Endothelial cell of umbilical vein (primary cell): ENCODE measurements at regions not wholly inside any gene's neighbourhood (a gene's known extent, or its start where the extent isn't known, plus 50 kb on each side); places are given as distances from the start of the nearest gene placed in this dataset.

ENCODE experiments used
- BruUV-seq: library from RNA; stranded (reverse); fragments of 400-500 nt; replicated peaks from 2 replicates; lab custom pipeline; 2021; lab: Mats Ljungman, UMichigan
- CTCF ChIA-PET: fragments of 300-600, 350-600 bp; sonication (Branson Sonifier 250); formaldehyde crosslinking; loops from one replicate; lab custom pipeline; 2021; ENCODE audit warnings: antibody characterized with exemption, inconsistent platforms; lab: Charles Lee
- POLR2A ChIA-PET: fragments of 300-600, 350-600 bp; sonication (Branson Sonifier 250); formaldehyde crosslinking; loops from one replicate; lab custom pipeline; 2021; ENCODE audit warnings: antibody characterized with exemption, inconsistent platforms; lab: Charles Lee
- DNase-seq: peaks from one replicate; pipeline ENCODE4 v3.0.0-alpha.2; 2011; ENCODE audit warnings: low read depth, low spot score
- FAIRE-seq: peaks from 2 replicates; lab custom pipeline; 2011; peaks lifted over from hg19 to GRCh38; lab: Jason Lieb, UNC
- H2AFZ ChIP-seq: 2 replicates; pipeline ENCODE4 v1.6.0; 2012; ENCODE audit warnings: low read depth, low read length, control low read depth, inconsistent platforms
- H3K27ac ChIP-seq: 2 replicates; pipeline ENCODE4 v1.5.1; 2011; ENCODE audit warnings: low read depth, mild to moderate bottlenecking, control low read depth, low read length, moderate library complexity; ENCODE audit not compliant: insufficient read depth
- H3K27me3 ChIP-seq, 2 experiments: 2 replicates each; pipeline versions ENCODE4 v1.6.0 to v1.6.1; 2011; ENCODE audit warnings: low read length in 2 of 2, mixed read lengths in 1 of 2; ENCODE audit not compliant: control insufficient read depth in 2 of 2, insufficient read depth in 2 of 2
- H3K36me3 ChIP-seq, 2 experiments: 2 replicates in 1 of 2; 3 replicates in 1 of 2; pipeline ENCODE4 v1.5.1; 2011; ENCODE audit warnings: low read length in 2 of 2, mild to moderate bottlenecking in 1 of 2, moderate library complexity in 1 of 2; ENCODE audit not compliant: control insufficient read depth in 2 of 2, insufficient read depth in 2 of 2; ENCODE audit errors: extremely low read depth in 1 of 2
- H3K4me1 ChIP-seq: 3 replicates; pipeline ENCODE4 v1.5.1; 2011; ENCODE audit warnings: mild to moderate bottlenecking, low read length; ENCODE audit not compliant: control insufficient read depth, insufficient read depth; ENCODE audit errors: extremely low read depth
- H3K4me2 ChIP-seq: 2 replicates; pipeline ENCODE4 v1.6.1; 2011; ENCODE audit warnings: low read length, control low read depth, mixed read lengths; ENCODE audit not compliant: insufficient read depth
- H3K4me3 ChIP-seq, 3 experiments: fragments of 200-600 bp in 1 of 3; sonication (generic), shearing (Covaris generic) in 1 of 3; replicated peaks in 1 of 3; 2 replicates each; pipeline ENCODE4 v1.5.1; 2011 to 2016; ENCODE audit warnings: control low read depth in 3 of 3, low read length in 3 of 3, mild to moderate bottlenecking in 2 of 3, inconsistent platforms in 1 of 3, low read depth in 1 of 3, moderate library complexity in 1 of 3; ENCODE audit not compliant: insufficient read depth in 1 of 3
- H3K79me2 ChIP-seq: 2 replicates; pipeline ENCODE4 v1.6.0; 2012; ENCODE audit warnings: low read length, inconsistent platforms; ENCODE audit not compliant: control insufficient read depth, insufficient read depth
- H3K9ac ChIP-seq: replicated peaks from 2 replicates; pipeline ENCODE3; 2011; ENCODE audit warnings: low read length, control low read depth; ENCODE audit not compliant: insufficient read depth; ENCODE audit errors: extremely low read depth
- H3K9me1 ChIP-seq: replicated peaks from 3 replicates; pipeline ENCODE4 v1.6.0; 2011; ENCODE audit warnings: mild to moderate bottlenecking, low read length; ENCODE audit not compliant: control insufficient read depth, insufficient read depth; ENCODE audit errors: extremely low read depth
- H3K9me3 ChIP-seq: replicated peaks from 2 replicates; pipeline ENCODE4 v1.5.1; 2012; ENCODE audit warnings: low read length, inconsistent platforms; ENCODE audit not compliant: control insufficient read depth, insufficient read depth
- H4K20me1 ChIP-seq: replicated peaks from 2 replicates; pipeline ENCODE3; 2011; ENCODE audit warnings: mild to moderate bottlenecking, low read length; ENCODE audit not compliant: control insufficient read depth, insufficient read depth; ENCODE audit errors: extremely low read depth
- CTCF ChIP-seq, 2 donors: IDR thresholded peaks; 1 replicate in 1 of 2; 2 replicates in 1 of 2; pipeline ENCODE4 v1.5.1; 2011; ENCODE audit warnings: low read length in 2 of 2, mild to moderate bottlenecking in 2 of 2, moderate library complexity in 2 of 2, control low read depth in 1 of 2, inconsistent platforms in 1 of 2, low read depth in 1 of 2; ENCODE audit not compliant: insufficient read depth in 1 of 2; ENCODE audit errors: extremely low read depth in 1 of 2
- EZH2 ChIP-seq: IDR thresholded peaks from 2 replicates; pipeline ENCODE4 v1.6.1; 2012; ENCODE audit warnings: borderline replicate concordance, low read depth, mild to moderate bottlenecking, moderate library complexity, low read length, inconsistent platforms; ENCODE audit not compliant: severe bottlenecking
- FOS ChIP-seq: IDR thresholded peaks from 2 replicates; pipeline ENCODE4 v1.6.1; 2011; ENCODE audit warnings: mild to moderate bottlenecking, low read length, moderate library complexity, borderline replicate concordance; ENCODE audit not compliant: insufficient read depth
- GATA2 ChIP-seq: IDR thresholded peaks from 2 replicates; pipeline ENCODE4 v1.7.0; 2011; ENCODE audit warnings: low read depth, mild to moderate bottlenecking, moderate library complexity, mixed read lengths, low read length; ENCODE audit not compliant: insufficient read length, insufficient read depth
- JUN ChIP-seq: IDR thresholded peaks from 2 replicates; pipeline ENCODE4 v1.6.1; 2011; ENCODE audit warnings: borderline replicate concordance, low read depth; ENCODE audit not compliant: insufficient read length, insufficient read depth
- MAX ChIP-seq: IDR thresholded peaks from 2 replicates; pipeline ENCODE4 v1.6.1; 2011; ENCODE audit not compliant: insufficient read depth, insufficient read length
- MYC ChIP-seq: IDR thresholded peaks from one replicate; pipeline ENCODE4 v1.6.1; 2011; ENCODE audit warnings: mild to moderate bottlenecking, low read depth, low read length
- POLR2A ChIP-seq: IDR thresholded peaks from 2 replicates; pipeline ENCODE4 v1.6.1; 2012; ENCODE audit warnings: low read depth, mild to moderate bottlenecking, control low read depth, low read length
- POLR2AphosphoS5 ChIP-seq: IDR thresholded peaks from 2 replicates; pipeline ENCODE4 v1.6.1; 2012; ENCODE audit warnings: low read depth, mild to moderate bottlenecking, control low read depth, low read length, moderate library complexity; ENCODE audit not compliant: insufficient read depth
- dilution Hi-C: fragments of 300-500 bp; cut with MboI; formaldehyde crosslinking; loops from one replicate; pipeline ENCODE4 v1.15.0; 2019; ENCODE audit warnings: low sequenced_read_pairs; ENCODE audit not compliant: extremely low pct_ligation_motif_present
- intact Hi-C: fragments of 100-400 bp; cut with micrococcal nuclease; formaldehyde crosslinking; loops from one replicate; pipeline ENCODE4 v1.10.0; 2022

DNA sequence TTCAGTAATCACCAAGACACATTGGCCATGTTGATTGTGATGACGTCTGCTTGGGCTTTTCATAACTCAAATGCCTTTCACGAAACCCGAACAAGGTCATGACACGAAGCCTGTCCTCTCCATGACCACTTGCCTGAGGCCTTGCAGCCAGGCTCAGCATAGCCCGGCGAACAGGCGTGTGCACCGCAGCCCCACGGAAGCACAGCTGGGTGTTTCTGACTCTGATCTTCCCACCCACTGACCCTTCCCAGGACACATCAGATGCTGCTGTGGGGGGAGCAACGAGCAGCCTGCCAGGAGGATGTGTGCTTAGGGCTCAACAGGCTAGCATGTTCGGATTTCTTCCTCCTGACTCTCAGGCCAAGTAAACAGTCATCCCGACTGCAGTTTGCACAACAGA is 369.4 kb upstream of the SALL3 start:
- dilution Hi-C loops: no loop called here
- no peak overlapping the region for H3K9ac ChIP-seq
- H3K9me3 ChIP-seq: peaks cover 6% of the 10 kb centered on the region
- no peak for FAIRE-seq
- H3K27me3 ChIP-seq: no peaks in the 10 kb centered on the region
- no TSS peak for BruUV-seq
- ChIA-PET POLR2A (no interaction called here), CTCF (no interaction called here)
- H3K4me3 ChIP-seq: no peak overlapping the region
- no peak for DNase-seq
- TF ChIP-seq JUN (no peak), GATA2 (no peak), MYC (no peak), POLR2A (no peak), MAX (no peak), POLR2AphosphoS5 (no peak), CTCF (IDR thresholded peaks at IDR 0.05; ENCODE audit: extremely low read depth in 1 of 2, insufficient read depth in 1 of 2, low read depth in 1 of 2, low read length in 2 of 2) (no peak), FOS (no peak), EZH2 (no peak)
- H3K36me3 ChIP-seq: no peaks in the 10 kb centered on the region
- no peak overlapping the region for H2AFZ ChIP-seq
- intact Hi-C loops: no loop called here
- no peaks in the 10 kb centered on the region for H3K79me2 ChIP-seq
- no peaks in the 10 kb centered on the region for H3K9me1 ChIP-seq
- no peaks in the 10 kb centered on the region for H4K20me1 ChIP-seq
- no peaks in the 10 kb centered on the region for H3K4me1 ChIP-seq
- no peak overlapping the region for H3K27ac ChIP-seq
- no peak overlapping the region for H3K4me2 ChIP-seq
